ENCODE measurements at regions not wholly inside any gene's neighbourhood (a gene's known extent, or its start where the extent isn't known, plus 50 kb on each side); places are given as distances from the start of the nearest gene placed in this dataset.

GRCh38 chr17:63278728-63279442, 167.2 kb downstream of the CYB561 start:
- no peaks in the 10 kb centered on the region for H3K4me1 ChIP-seq (replicated peaks in 1 of 2; ENCODE audit: control insufficient read depth in 2 of 2, insufficient read depth in 2 of 2, low read length in 2 of 2)
- ChIA-PET POLR2A (no interaction called here), CTCF (ENCODE audit: low intra/inter-chr PET ratio) (no interaction called here)
- DNase-seq (ENCODE audit: extremely low read depth in 1 of 4, low spot score in 3 of 4) (no peak), ATAC-seq (no peak), FAIRE-seq (no peak)
- no peaks in the 10 kb centered on the region for H3K9me1 ChIP-seq (ENCODE audit: control insufficient read depth, insufficient read depth, low read length)
- intact Hi-C loops (cut with micrococcal nuclease), result no loop called here
- no peak overlapping the region for H3K9ac ChIP-seq (ENCODE audit: insufficient read depth in 1 of 2, low read depth in 2 of 2, low read length in 2 of 2)
- 8% methylated on average over 2 of the region's 2 CpGs for WGBS (ENCODE audit: insufficient coverage, low coverage, missing lambda C conversion rate)
- no peak overlapping the region for H2AFZ ChIP-seq (ENCODE audit: low read depth, low read length)
- in situ Hi-C loops (cut with MboI), result no loop called here
- no peaks in the 10 kb centered on the region for H3K36me3 ChIP-seq (ENCODE audit: control insufficient read depth, insufficient read depth, low read length)
- H3K4me2 ChIP-seq (ENCODE audit: insufficient read depth, low read length), result no peak overlapping the region
- no peak overlapping the region for H3K27ac ChIP-seq (ENCODE audit: extremely low read depth, low read depth, low read length)
- no peak for TF ChIP-seq ZKSCAN8 (CRISPR knock-in tag; IDR thresholded peaks at IDR 0.05)
- no peak for TF ChIP-seq ZC3H8 (IDR thresholded peaks at IDR 0.05)
- no peaks in the 10 kb centered on the region for H3K9me3 ChIP-seq (replicated peaks; ENCODE audit: control insufficient read depth, insufficient read depth, low read depth, low read length)
- no peak overlapping the region for H3K4me3 ChIP-seq
- BruUV-seq (replicated peaks), result no TSS peak
- H3K79me2 ChIP-seq (ENCODE audit: control insufficient read depth, insufficient read depth, low read length), result no peaks in the 10 kb centered on the region
- no peaks in the 10 kb centered on the region for H4K20me1 ChIP-seq (replicated peaks; ENCODE audit: control insufficient read depth, insufficient read depth, low read length)
- H3K27me3 ChIP-seq (ENCODE audit: control insufficient read depth in 2 of 2, insufficient read depth in 2 of 2, low read length in 2 of 2), result no peaks in the 10 kb centered on the region

- WGBS (ENCODE audit: insufficient coverage, low coverage, missing lambda C conversion rate), result 38% methylated on average over 2 of the region's 2 CpGs
- no peak overlapping the region for H3K9ac ChIP-seq (ENCODE audit: insufficient read depth in 1 of 2, low read depth in 2 of 2, low read length in 2 of 2)
- FAIRE-seq (no peak), ATAC-seq (no peak), DNase-seq (ENCODE audit: extremely low read depth in 1 of 4, low spot score in 3 of 4) (no peak)
- TF ChIP-seq ZNF277 (CRISPR knock-in tag; IDR thresholded peaks at IDR 0.05; ENCODE audit: borderline replicate concordance) (no peak), SIN3B (IDR thresholded peaks at IDR 0.05; ENCODE audit: low read depth) (no peak), ZNF217 (CRISPR knock-in tag; IDR thresholded peaks at IDR 0.05) (no peak), ZNF589 (CRISPR knock-in tag; IDR thresholded peaks at IDR 0.05; ENCODE audit: low read depth) (no peak), CBX2 (IDR thresholded peaks at IDR 0.05; ENCODE audit: insufficient read depth, low read length, poor library complexity, severe bottlenecking) (no peak), RERE (CRISPR knock-in tag; IDR thresholded peaks at IDR 0.05; ENCODE audit: borderline replicate concordance) (no peak)
- no TSS peak for BruUV-seq (replicated peaks)
- H3K4me2 ChIP-seq (ENCODE audit: insufficient read depth, low read length), result no peak overlapping the region
- ChIA-PET CTCF (ENCODE audit: low intra/inter-chr PET ratio) (no interaction called here), POLR2A (no interaction called here)
- H3K9me3 ChIP-seq (replicated peaks; ENCODE audit: control insufficient read depth, insufficient read depth, low read depth, low read length), result no peaks in the 10 kb centered on the region
- H3K4me1 ChIP-seq (replicated peaks in 1 of 2; ENCODE audit: control insufficient read depth in 2 of 2, insufficient read depth in 2 of 2, low read length in 2 of 2), result no peaks in the 10 kb centered on the region
- no peaks in the 10 kb centered on the region for H3K27me3 ChIP-seq (ENCODE audit: control insufficient read depth in 2 of 2, insufficient read depth in 2 of 2, low read length in 2 of 2)
- no peaks in the 10 kb centered on the region for H3K9me1 ChIP-seq (ENCODE audit: control insufficient read depth, insufficient read depth, low read length)
- in situ Hi-C loops (cut with MboI) (no loop called here), intact Hi-C loops (cut with micrococcal nuclease) (no loop called here)
- no peak overlapping the region for H3K4me3 ChIP-seq
- H3K27ac ChIP-seq (ENCODE audit: extremely low read depth, low read depth, low read length), result no peak overlapping the region
- no peaks in the 10 kb centered on the region for H4K20me1 ChIP-seq (replicated peaks; ENCODE audit: control insufficient read depth, insufficient read depth, low read length)
- no peak overlapping the region for H2AFZ ChIP-seq (ENCODE audit: low read depth, low read length)
- no peaks in the 10 kb centered on the region for H3K36me3 ChIP-seq (ENCODE audit: control insufficient read depth, insufficient read depth, low read length)
- no peaks in the 10 kb centered on the region for H3K79me2 ChIP-seq (ENCODE audit: control insufficient read depth, insufficient read depth, low read length)
Measured at GRCh38 chr17:63279498-63280230, 166.4 kb downstream of the CYB561 start.
